Progenitor cell of endocrine pancreas (in vitro differentiated cells): ENCODE measurements at regions not wholly inside any gene's neighbourhood (a gene's known extent, or its start where the extent isn't known, plus 50 kb on each side); places are given as distances from the start of the nearest gene placed in this dataset.

Source experiments
- DNase-seq: peaks from one replicate; pipeline ENCODE4 v3.0.0; 2021; ENCODE audit warnings: low spot score; ENCODE audit not compliant: unreplicated experiment
- H3K27ac Mint-ChIP-seq: 2 replicates; pipeline ENCODE4 v1.8.0; 2021; ENCODE audit warnings: mild to moderate bottlenecking, moderate library complexity, mixed read lengths
- H3K27me3 Mint-ChIP-seq: 2 replicates; pipeline ENCODE4 v1.8.0; 2021; ENCODE audit warnings: mixed read lengths
- H3K36me3 Mint-ChIP-seq: 2 replicates; pipeline ENCODE4 v1.8.0; 2022; ENCODE audit warnings: mixed read lengths; ENCODE audit not compliant: insufficient read depth
- H3K4me1 Mint-ChIP-seq: 2 replicates; pipeline ENCODE4 v1.8.0; 2021; ENCODE audit warnings: low read depth, mixed read lengths
- H3K4me3 Mint-ChIP-seq: 2 replicates; pipeline ENCODE4 v1.8.0; 2021; ENCODE audit warnings: low read depth, mild to moderate bottlenecking, moderate library complexity, mixed read lengths
- H3K9me3 Mint-ChIP-seq: 2 replicates; pipeline ENCODE4 v1.8.0; 2021; ENCODE audit warnings: low read depth, mixed read lengths
- TF ChIP-seq, protein P1 (sequence below): fragments of 200-600 bp; sonication (generic); IDR thresholded peaks from one replicate; pipeline ENCODE4 v1.5.0; 2021; ENCODE audit warnings: antibody characterized with exemption, mild to moderate bottlenecking; ENCODE audit not compliant: unreplicated experiment

GRCh38 chr1:232182236-232182635 is 447.7 kb downstream of the SIPA1L2 start:
- no peak overlapping the region for H3K27ac Mint-ChIP-seq
- DNase-seq = no peak

DNA sequence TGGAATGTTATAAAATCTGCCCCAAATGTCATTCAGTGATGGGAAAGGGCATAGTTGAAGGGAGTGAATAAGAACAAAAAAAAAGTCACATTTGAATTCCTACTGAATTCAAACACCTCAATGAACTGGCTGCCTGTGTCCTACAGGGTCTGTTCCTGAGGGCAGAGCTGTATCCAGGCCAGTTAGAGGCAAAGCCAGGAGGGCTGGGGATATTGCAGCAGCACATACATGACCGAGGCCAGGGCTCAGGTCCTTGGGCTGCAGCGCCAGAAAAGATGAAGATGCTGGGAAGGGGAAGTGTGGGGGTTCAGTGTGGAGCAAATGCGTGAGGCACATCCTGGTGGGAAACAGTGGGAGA is 449.2 kb downstream of the SIPA1L2 start:
- Mint-ChIP-seq H3K27ac (no peak overlapping the region), H3K4me1 (peaks cover 1% of the 10 kb centered on the region), H3K27me3 (peaks cover 60% of the 10 kb centered on the region), H3K4me3 (no peak overlapping the region), H3K9me3 (no peaks in the 10 kb centered on the region), H3K36me3 (no peaks in the 10 kb centered on the region)
- TF ChIP-seq, protein P1, sequence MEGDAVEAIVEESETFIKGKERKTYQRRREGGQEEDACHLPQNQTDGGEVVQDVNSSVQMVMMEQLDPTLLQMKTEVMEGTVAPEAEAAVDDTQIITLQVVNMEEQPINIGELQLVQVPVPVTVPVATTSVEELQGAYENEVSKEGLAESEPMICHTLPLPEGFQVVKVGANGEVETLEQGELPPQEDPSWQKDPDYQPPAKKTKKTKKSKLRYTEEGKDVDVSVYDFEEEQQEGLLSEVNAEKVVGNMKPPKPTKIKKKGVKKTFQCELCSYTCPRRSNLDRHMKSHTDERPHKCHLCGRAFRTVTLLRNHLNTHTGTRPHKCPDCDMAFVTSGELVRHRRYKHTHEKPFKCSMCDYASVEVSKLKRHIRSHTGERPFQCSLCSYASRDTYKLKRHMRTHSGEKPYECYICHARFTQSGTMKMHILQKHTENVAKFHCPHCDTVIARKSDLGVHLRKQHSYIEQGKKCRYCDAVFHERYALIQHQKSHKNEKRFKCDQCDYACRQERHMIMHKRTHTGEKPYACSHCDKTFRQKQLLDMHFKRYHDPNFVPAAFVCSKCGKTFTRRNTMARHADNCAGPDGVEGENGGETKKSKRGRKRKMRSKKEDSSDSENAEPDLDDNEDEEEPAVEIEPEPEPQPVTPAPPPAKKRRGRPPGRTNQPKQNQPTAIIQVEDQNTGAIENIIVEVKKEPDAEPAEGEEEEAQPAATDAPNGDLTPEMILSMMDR = no peak
- no peak for DNase-seq

More at GRCh38 chr1:232182236-232182635, 447.7 kb downstream of the SIPA1L2 start:
- TF ChIP-seq, protein P1 = no peak
- Mint-ChIP-seq H3K36me3 (no peaks in the 10 kb centered on the region), H3K4me1 (peaks cover 1% of the 10 kb centered on the region), H3K4me3 (no peak overlapping the region), H3K27me3 (peaks cover 56% of the 10 kb centered on the region), H3K9me3 (no peaks in the 10 kb centered on the region)

- Mint-ChIP-seq H3K9me3 (no peaks in the 10 kb centered on the region), H3K27ac (no peak overlapping the region), H3K4me1 (peaks cover 1% of the 10 kb centered on the region), H3K4me3 (no peak overlapping the region), H3K36me3 (no peaks in the 10 kb centered on the region), H3K27me3 (peaks cover 66% of the 10 kb centered on the region)
- TF ChIP-seq, protein P1 = no peak
- DNase-seq = no peak
These were observed 449.8 kb downstream of the SIPA1L2 start for GRCh38 chr1:232179896-232180778.

GRCh38 chr1:232178191-232178590 is 451.7 kb downstream of the SIPA1L2 start:
- no peak overlapping the region for H3K4me3 Mint-ChIP-seq
- H3K9me3 Mint-ChIP-seq = no peaks in the 10 kb centered on the region
- peaks cover 67% of the 10 kb centered on the region for H3K27me3 Mint-ChIP-seq
- peaks cover 1% of the 10 kb centered on the region for H3K4me1 Mint-ChIP-seq
- no peaks in the 10 kb centered on the region for H3K36me3 Mint-ChIP-seq
- no peak overlapping the region for H3K27ac Mint-ChIP-seq
- TF ChIP-seq, protein P1 = no peak
- DNase-seq = no peak

DNA sequence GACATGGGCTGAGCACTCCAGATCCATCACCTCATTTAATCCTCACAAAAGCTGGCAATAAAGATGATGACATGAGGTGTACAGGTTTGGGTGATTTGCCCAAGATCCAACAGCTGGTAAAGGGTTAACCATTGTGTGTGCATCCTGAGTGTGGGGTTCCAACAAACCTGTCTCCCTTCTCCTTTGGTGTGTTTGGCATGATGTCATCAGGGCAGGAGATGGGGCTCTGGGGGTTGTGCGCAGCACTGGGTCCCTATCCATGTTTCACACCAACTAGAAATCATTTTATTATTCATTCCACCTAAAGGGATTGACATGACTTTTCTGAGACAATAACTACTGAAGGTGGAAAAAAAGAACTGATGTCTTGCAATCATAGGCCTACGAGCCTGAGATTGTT is 452.5 kb downstream of the SIPA1L2 start:
- H3K4me1 Mint-ChIP-seq = peaks cover 1% of the 10 kb centered on the region
- H3K36me3 Mint-ChIP-seq = no peaks in the 10 kb centered on the region
- no peak overlapping the region for H3K27ac Mint-ChIP-seq
- no peak overlapping the region for H3K4me3 Mint-ChIP-seq
- H3K27me3 Mint-ChIP-seq = peaks cover 60% of the 10 kb centered on the region
- TF ChIP-seq, protein P1 = no peak
- DNase-seq = no peak
- H3K9me3 Mint-ChIP-seq = no peaks in the 10 kb centered on the region
